Cardiac septum (tissue), 1 donor: ENCODE measurements at regions not wholly inside any gene's neighbourhood (a gene's known extent, or its start where the extent isn't known, plus 50 kb on each side); places are given as distances from the start of the nearest gene placed in this dataset.

Experiments used
- DNase-seq: peaks from one replicate; pipeline ENCODE4 v3.0.0-alpha.2; 2020; ENCODE audit warnings: low spot score
- intact Hi-C: fragments of 100-400 bp; cut with DNase I; formaldehyde crosslinking; loops from one replicate; pipeline ENCODE4 v1.14.0; 2022
- donor health status: DM: no; HTN: no; CAD: no.

GRCh38 chr14:34355584-34356263, 106.3 kb downstream of the SPTSSA start:
- no peak for DNase-seq
- intact Hi-C loops = no loop called here

- intact Hi-C loops = no loop called here
- DNase-seq = no peak
Observed at GRCh38 chr14:34354556-34354955, 107.5 kb downstream of the SPTSSA start.

GRCh38 chr14:34350903-34351302, 111.1 kb downstream of the SPTSSA start:
- intact Hi-C loops = no loop called here
- no peak for DNase-seq

- intact Hi-C loops = no loop called here
- no peak for DNase-seq
Observed at GRCh38 chr14:34348592-34348991, 113.4 kb downstream of the SPTSSA start.

- intact Hi-C loops = no loop called here
Observed at GRCh38 chr14:34347683-34348082, 114.4 kb downstream of the SPTSSA start.

GRCh38 chr14:34345718-34346465, 116.1 kb downstream of the SPTSSA start:
- intact Hi-C loops = no loop called here
- DNase-seq = no peak

More at GRCh38 chr14:34347683-34348082, 114.4 kb downstream of the SPTSSA start:
- DNase-seq = no peak

GRCh38 chr14:34344318-34344717, 117.7 kb downstream of the SPTSSA start:
- DNase-seq = no peak
- intact Hi-C loops = no loop called here

GRCh38 chr14:34340025-34340625, 121.9 kb downstream of the SPTSSA start:
- intact Hi-C loops = no loop called here
- DNase-seq = no peak

- no peak for DNase-seq
- intact Hi-C loops = no loop called here
Observed at GRCh38 chr14:34338056-34338455, 124.0 kb downstream of the SPTSSA start.

GRCh38 chr14:34336501-34336900, 125.5 kb downstream of the SPTSSA start:
- intact Hi-C loops = no loop called here
- DNase-seq = no peak

- no peak for DNase-seq
- intact Hi-C loops = no loop called here
Observed at GRCh38 chr14:34335968-34336367, 126.1 kb downstream of the SPTSSA start.

GRCh38 chr14:34334329-34334728, 127.7 kb downstream of the SPTSSA start:
- intact Hi-C loops = no loop called here
- DNase-seq = no peak

GRCh38 chr14:34331728-34332623, 130.1 kb downstream of the SPTSSA start:
- DNase-seq = no peak
- intact Hi-C loops = loop anchor here (2.0 kb wide), 1 partner anchor 167 kb away; no protein-coding TSS in a partner anchor

GRCh38 chr14:34330846-34331245, 131.2 kb downstream of the SPTSSA start:
- DNase-seq = no peak
- intact Hi-C loops = loop anchor here (2.0 kb wide), 1 partner anchor 168 kb away; no protein-coding TSS in a partner anchor

GRCh38 chr14:34329301-34329700, 132.7 kb downstream of the SPTSSA start:
- DNase-seq = no peak
- intact Hi-C loops = loop anchor here (10.0 kb wide), 1 partner anchor 1754 kb away; no protein-coding TSS in a partner anchor

GRCh38 chr14:34328178-34328577, 133.9 kb downstream of the SPTSSA start:
- DNase-seq = no peak
- intact Hi-C loops = loop anchor here (10.0 kb wide), 1 partner anchor 1753 kb away; no protein-coding TSS in a partner anchor

- intact Hi-C loops = loop anchor here (10.0 kb wide), 1 partner anchor 1751 kb away; no protein-coding TSS in a partner anchor
- no peak for DNase-seq
Observed at GRCh38 chr14:34325493-34325892, 136.5 kb downstream of the SPTSSA start.

GRCh38 chr14:34324363-34324795, 137.7 kb downstream of the SPTSSA start:
- no peak for DNase-seq

GRCh38 chr14:34322940-34323418, 139.1 kb downstream of the SPTSSA start:
- intact Hi-C loops = loop anchor here (5.0 to 10.0 kb wide), 2 partner anchors 481 to 1748 kb away; no protein-coding TSS in a partner anchor
- peak; percentile 82 for DNase-seq

More at GRCh38 chr14:34324363-34324795, 137.7 kb downstream of the SPTSSA start:
- intact Hi-C loops = loop anchor here (5.0 to 10.0 kb wide), 2 partner anchors 482 to 1750 kb away; no protein-coding TSS in a partner anchor
